ENCODE measurements at regions not wholly inside any gene's neighbourhood (a gene's known extent, or its start where the extent isn't known, plus 50 kb on each side); places are given as distances from the start of the nearest gene placed in this dataset.

GRCh38 chr20:62591591-62591990 is 50.7 kb upstream of the SLCO4A1 start:
- Histone ChIP-seq H3K9me2 (replicated peaks; ENCODE audit: low read depth, low read length) (no peaks in the 10 kb centered on the region), H3K9ac (ENCODE audit: low read depth, low read length, poor library complexity, severe bottlenecking) (no peak overlapping the region), H3K4me2 (ENCODE audit: low read depth, low read length, poor library complexity, severe bottlenecking) (no peak overlapping the region), H3F3A (ENCODE audit: low read depth) (no peaks in the 10 kb centered on the region), H2AFZ (ENCODE audit: low read length) (no peak overlapping the region), H3K9me3 (ENCODE audit: insufficient read depth, low read depth, low read length) (no peaks in the 10 kb centered on the region), H3K79me2 (ENCODE audit: insufficient read depth, low read length) (no peaks in the 10 kb centered on the region), H4K20me1 (ENCODE audit: insufficient read depth, low read length, poor library complexity, severe bottlenecking) (no peaks in the 10 kb centered on the region), H3K4me3 (ENCODE audit: low read length, poor library complexity, severe bottlenecking) (no peak overlapping the region), H3K27me3 (ENCODE audit: insufficient read depth, low read length, poor library complexity, severe bottlenecking) (no peaks in the 10 kb centered on the region), H3K4me1 (ENCODE audit: insufficient read depth, low read length, poor library complexity, severe bottlenecking) (no peaks in the 10 kb centered on the region), H3K36me3 (ENCODE audit: insufficient read depth, low read length) (no peaks in the 10 kb centered on the region)
- no peak for TF ChIP-seq EZH2phosphoT487 (IDR thresholded peaks at IDR 0.05; ENCODE audit: borderline replicate concordance)
- TF ChIP-seq CTCF (conservative IDR thresholded peaks at IDR 0.05; ENCODE audit: low read length) = no peak
